HG02943 (cell line): ENCODE measurements at regions not wholly inside any gene's neighbourhood (a gene's known extent, or its start where the extent isn't known, plus 50 kb on each side); places are given as distances from the start of the nearest gene placed in this dataset.

Experiments used
- ATAC-seq: cut with Tn5 transposase; IDR thresholded peaks from one replicate; pipeline ENCODE4 v1.9.1; 2021; ENCODE audit warnings: mild to moderate bottlenecking, low read depth, moderate library complexity; ENCODE audit not compliant: unreplicated experiment

DNA sequence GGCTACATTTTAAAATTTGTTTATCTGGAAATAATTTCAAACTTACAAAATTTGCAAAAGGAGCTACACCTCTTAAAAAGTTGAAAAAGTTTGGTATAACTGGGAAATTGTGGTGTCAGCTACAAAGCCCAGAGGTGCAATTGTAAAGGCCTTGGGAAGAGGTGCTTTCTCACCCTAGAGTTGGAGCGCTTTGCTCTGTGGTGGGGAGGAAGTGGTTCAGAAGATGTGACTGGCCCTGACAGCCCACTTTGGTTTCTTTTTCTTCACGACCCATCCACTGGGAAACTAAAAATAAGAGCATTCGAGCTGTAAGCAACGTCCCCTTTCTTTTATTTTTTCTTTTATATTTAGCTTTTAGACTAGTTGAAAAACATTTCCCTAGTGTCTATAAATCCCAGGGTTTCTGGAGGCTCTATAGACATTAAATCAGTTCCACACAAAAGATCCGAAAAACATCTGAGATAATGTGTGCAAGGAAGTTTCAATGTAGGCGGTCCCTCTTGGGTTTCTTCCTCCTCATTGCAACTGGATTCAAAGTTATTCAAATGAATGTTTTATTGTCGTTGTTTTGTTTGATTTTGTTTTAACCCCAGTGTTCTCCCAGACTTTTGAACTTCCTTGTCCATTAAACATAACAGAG lies 397.8 kb downstream of the KIF16B start:
- ATAC-seq, result peak; percentile 83

DNA sequence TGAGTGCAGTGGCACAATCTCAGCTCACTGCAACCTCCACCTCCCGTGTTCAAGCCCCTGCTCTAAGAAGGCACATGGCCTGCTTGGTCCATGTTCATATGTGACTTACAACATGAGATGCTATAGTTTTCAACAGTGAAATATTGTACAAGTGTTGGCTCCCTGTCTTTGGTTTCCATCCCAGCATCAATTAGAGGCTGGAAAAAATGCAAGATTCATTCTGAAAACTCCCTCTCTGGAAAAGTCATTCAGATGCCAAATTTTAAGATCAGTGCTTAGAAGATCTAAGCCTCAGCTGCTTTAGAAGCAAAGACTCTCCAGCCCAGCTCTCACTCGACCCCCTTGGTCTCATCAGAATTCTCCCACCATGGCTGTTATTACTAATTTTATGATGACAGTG lies 398.9 kb downstream of the KIF16B start:
- no peak for ATAC-seq

DNA sequence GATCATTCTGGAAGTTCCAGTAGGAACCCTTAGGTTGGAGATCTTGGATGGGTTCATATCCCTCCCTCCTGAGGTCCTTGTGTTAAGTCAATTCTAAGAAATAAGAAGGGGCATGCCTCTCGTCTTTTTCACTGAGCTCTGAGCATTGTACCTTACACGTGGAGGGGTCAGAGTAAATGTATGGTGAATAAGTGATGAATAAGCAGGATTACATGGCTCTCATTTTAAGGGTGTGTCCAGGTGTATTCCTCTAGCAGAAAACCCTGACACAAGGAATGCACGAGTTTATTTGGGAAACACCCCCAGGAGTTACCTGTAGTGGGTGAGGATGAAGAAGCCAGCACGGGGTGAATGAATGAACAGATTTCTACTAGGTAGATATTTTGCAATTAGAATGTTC lies 400.2 kb downstream of the KIF16B start:
- ATAC-seq, result no peak

DNA sequence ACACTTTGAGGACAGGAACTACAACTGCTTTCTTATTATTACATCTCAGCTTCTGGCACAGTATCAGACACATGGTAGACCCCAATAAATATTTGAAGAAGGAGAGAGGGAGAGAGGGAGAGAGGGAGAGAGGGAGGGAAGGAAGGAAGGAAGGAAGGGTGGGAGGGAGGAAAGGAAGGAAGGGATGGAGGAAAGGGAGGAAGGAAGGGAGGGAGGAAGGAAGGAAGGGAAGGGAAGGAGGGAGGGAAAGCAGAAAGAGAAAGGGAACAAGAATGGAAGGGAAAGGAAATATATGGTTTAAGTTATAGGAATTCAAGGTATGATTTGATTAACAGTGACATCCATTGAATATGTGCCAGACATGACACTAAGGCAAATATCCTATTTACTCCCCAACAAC lies 402.1 kb downstream of the KIF16B start:
- no peak for ATAC-seq

GRCh38 chr20:16170406-16170971 lies 402.8 kb downstream of the KIF16B start:
- no peak for ATAC-seq

DNA sequence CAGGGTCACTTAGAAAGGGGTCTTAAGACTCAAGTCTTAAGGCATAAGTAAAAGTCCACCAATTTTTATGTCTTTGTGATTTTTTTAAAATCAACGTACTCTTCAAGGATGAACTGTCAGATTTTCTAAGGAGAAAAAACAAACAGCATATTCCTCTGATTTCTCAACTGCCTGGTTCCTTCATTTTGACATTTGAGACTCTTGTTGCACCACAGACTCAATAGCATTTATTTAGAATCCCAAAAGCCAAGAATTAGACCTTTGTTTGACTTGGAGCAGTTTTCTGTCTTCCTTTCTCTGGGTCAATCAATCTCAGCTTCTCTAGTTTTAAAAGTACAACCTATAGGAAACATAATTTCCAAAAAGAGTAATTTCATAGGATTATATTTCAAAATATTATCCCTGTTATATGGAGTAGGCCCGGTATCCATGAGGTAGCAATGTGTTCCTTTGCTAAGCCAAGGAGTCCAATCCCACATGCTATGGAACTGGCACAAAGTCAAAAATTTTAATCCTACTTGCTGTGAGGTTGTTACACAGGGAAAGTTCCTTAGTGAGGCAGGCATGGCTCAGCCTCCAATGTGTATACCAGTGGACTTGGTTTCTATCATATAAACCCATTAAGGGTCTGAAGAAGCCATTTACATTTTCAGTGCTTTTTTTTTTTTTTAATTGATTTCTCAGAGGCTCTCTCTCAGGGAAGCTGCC lies 405.7 kb downstream of the KIF16B start:
- no peak for ATAC-seq

DNA sequence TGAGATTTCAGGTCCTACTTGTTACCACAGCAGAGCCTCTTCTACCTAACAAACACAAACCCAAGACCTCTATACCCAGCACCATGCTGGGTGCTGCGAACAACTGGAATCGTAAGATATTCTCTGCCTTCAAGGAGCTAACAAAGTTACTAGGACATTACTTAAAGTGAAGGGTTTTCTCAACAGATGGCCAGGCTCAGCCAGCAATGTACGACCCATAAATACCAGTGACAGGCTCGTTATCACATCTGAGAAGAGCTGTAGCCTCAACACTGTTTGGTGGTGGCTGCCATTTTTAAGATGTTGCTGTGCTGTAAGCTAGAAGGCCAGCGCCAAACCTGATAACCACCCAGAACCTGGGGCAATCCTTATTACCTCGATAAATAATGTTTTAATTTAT lies 406.5 kb downstream of the KIF16B start:
- ATAC-seq, result no peak

DNA sequence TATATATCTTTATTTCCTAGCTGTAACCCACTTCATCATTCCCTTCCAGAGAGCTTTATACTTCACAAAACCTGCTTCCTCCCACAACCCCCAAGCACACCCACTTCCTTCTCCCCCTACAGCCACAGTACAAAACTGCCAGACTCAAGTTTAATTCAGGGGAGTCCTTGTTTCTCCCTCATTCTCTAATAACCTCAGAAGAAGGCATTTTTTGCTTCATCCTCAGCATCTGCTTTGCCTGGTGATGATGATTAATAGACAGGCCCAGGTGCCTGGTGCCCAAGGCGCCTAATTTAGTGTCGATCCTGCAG lies 414.3 kb downstream of the KIF16B start:
- ATAC-seq, result peak; percentile 47

- ATAC-seq, result peak; percentile 78
These were observed 414.9 kb downstream of the KIF16B start for GRCh38 chr20:16158090-16158975.

GRCh38 chr20:16147916-16148315 lies 425.3 kb downstream of the KIF16B start:
- no peak for ATAC-seq

DNA sequence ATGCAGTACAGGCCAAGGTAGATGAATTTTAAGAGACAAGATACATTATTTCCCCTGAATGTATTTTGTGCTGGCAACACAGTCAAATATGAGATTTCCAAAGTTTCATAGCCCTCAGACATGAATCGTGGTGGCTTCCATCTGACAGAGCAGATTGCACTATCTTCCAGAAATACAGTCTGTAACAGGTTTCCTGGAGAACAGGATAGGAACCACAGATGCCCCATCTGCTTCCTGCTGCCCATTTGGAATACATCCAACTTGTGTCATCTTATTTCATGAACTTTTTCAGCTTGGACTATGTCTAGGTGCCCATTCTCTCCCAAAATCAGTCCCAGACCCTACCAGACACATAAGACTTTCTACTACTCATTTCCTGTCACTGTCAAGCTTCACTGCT lies 426.0 kb downstream of the KIF16B start:
- ATAC-seq, result no peak

GRCh38 chr20:16145919-16146318 lies 427.3 kb downstream of the KIF16B start:
- ATAC-seq, result no peak

- no peak for ATAC-seq
These were observed 429.7 kb downstream of the KIF16B start for GRCh38 chr20:16143596-16143995.

DNA sequence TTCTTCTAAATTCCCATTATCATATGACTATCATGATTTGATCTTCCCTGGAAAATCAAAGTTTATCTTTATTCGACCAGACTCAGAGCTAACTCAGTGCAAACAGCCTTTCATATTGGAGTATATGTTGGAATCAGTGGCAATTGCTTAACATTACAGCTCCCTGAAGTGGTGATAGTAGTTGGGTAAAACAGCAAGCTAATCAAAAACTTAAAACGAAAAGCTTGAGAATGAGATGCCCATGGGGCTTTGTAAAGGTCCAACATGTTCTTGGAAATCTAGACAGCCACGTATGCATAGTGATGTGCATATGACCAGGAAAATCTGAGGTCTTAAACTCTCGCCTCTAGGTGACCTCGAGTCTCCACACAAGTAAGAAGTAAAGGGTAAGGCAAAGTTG lies 437.6 kb downstream of the KIF16B start:
- no peak for ATAC-seq

DNA sequence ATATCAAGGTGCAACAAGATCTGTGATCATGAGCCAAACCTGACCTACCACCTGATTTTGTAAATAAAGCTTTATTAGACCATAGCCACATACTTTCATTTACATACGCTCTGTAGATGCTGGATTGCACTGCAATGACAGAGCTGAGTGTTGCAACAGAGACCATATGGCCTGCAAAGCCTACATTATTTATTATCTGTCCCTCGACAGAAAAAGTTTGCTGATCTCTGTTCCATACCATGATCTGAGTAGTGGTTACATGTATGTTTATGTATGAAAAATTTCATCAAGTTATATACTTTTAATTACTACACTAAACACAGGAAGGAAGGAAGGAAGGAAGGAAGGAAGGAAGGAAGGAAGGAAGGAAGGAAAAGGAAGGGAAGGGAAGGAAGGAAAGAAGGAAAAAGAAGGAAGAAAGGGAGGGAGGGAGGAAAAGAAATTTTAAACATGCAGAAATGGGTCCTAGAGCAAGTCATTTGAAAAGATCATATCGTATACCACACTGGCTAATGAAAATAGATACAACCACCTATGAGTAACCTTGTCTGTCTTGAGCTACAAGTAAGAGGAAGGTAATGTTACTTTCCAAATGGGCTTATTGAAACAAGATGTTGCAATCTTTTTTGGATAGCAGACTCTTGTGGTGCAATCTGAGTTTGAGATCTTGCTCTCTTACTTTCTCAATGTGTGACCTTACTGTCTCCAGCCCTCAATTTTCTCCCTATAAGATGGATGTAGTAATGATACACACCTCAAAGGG lies 441.0 kb downstream of the KIF16B start:
- ATAC-seq, result no peak

- no peak for ATAC-seq
These were observed 443.8 kb downstream of the KIF16B start for GRCh38 chr20:16129411-16129810.

GRCh38 chr20:16128538-16129106 lies 444.6 kb downstream of the KIF16B start:
- ATAC-seq, result no peak

GRCh38 chr20:16125816-16126215 lies 447.4 kb downstream of the KIF16B start:
- no peak for ATAC-seq

GRCh38 chr20:16124911-16125776 lies 448.1 kb downstream of the KIF16B start:
- no peak for ATAC-seq
